ENCODE measurements at regions not wholly inside any gene's neighbourhood (a gene's known extent, or its start where the extent isn't known, plus 50 kb on each side); places are given as distances from the start of the nearest gene placed in this dataset.

DNA sequence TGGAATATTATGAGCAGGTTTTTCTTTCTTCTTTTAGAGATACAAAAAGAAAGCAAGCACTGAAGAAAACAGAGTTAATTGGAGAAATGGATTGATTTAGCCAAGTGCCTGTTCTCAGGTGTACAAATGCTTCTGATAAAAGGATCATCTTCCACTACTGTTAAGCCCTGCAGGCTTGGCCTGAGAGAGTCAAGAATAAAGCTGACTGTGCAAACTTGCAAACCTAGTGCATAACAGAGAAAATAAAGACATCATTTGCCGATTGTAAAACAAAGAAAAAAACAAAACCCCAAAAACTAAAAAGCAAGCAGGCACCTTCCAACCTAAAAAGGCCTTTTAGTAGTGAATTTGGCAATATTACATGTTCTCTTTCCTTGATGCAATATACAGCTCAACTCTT lies 78.0 kb upstream of the CCDC80 start:
- Histone ChIP-seq H3K9me3 (ENCODE audit: control insufficient read depth, insufficient read depth, low read length) (no peaks in the 10 kb centered on the region), H3K27ac (ENCODE audit: insufficient read depth, low read length) (no peak overlapping the region), H3K4ac (ENCODE audit: low read depth, low read length) (no peak overlapping the region), H2BK15ac (ENCODE audit: low read depth, low read length) (no peak overlapping the region), H4K5ac (ENCODE audit: low read depth, low read length) (no peak overlapping the region), H3K14ac (replicated peaks; ENCODE audit: low read depth, low read length) (no peak overlapping the region), H3K27me3 (ENCODE audit: control insufficient read depth, insufficient read depth, low read length) (no peaks in the 10 kb centered on the region), H3K79me1 (ENCODE audit: low read depth in 1 of 2, low read length in 2 of 2) (no peaks in the 10 kb centered on the region), H2BK120ac (ENCODE audit: low read depth, low read length) (no peak overlapping the region), H2AK9ac (replicated peaks; ENCODE audit: low read depth, low read length, poor library complexity) (no peak overlapping the region), H3K9ac (ENCODE audit: low read depth, low read length) (no peak overlapping the region), H3K18ac (ENCODE audit: low read depth, low read length) (no peak overlapping the region), H3K4me3 (ENCODE audit: insufficient read depth, low read depth, low read length) (no peak overlapping the region), H3K4me2 (ENCODE audit: low read depth, low read length) (no peak overlapping the region), H3K9me1 (ENCODE audit: insufficient read depth, low read length) (no peaks in the 10 kb centered on the region), H2AFZ (replicated peaks; ENCODE audit: low read length, poor library complexity) (no peak overlapping the region), H2BK5ac (ENCODE audit: low read depth, low read length, poor library complexity, severe bottlenecking) (no peak overlapping the region), H4K91ac (ENCODE audit: insufficient read depth, low read depth, low read length) (no peak overlapping the region), H3K23ac (ENCODE audit: low read depth, low read length) (no peak overlapping the region), H4K8ac (ENCODE audit: low read depth in 2 of 2, low read length in 2 of 2) (no peak overlapping the region), H2AK5ac (ENCODE audit: low read depth, low read length) (no peak overlapping the region), H2BK20ac (ENCODE audit: low read depth, low read length) (no peak overlapping the region), H3K4me1 (ENCODE audit: control insufficient read depth, insufficient read depth, low read length) (no peaks in the 10 kb centered on the region), H3K56ac (ENCODE audit: extremely low read depth, insufficient read depth, low read length) (no peak overlapping the region), H4K20me1 (ENCODE audit: insufficient read depth, low read length) (no peaks in the 10 kb centered on the region), H3K36me3 (ENCODE audit: control insufficient read depth, insufficient read depth, low read length) (no peaks in the 10 kb centered on the region)
- no peak for DNase-seq
- BruUV-seq (replicated peaks), result no TSS peak
- intact Hi-C loops (cut with micrococcal nuclease), result no loop called here
- POLR2A ChIA-PET (ENCODE audit: unreplicated experiment), result no interaction called here
- dilution Hi-C loops (cut with HindIII; ENCODE audit: low sequenced_read_pairs, unreplicated experiment), result no loop called here
- in situ Hi-C loops (cut with MboI; ENCODE audit: low sequenced_read_pairs), result no loop called here
- no peak for ATAC-seq (ENCODE audit: low read depth)
- TF ChIP-seq CEBPB (IDR thresholded peaks at IDR 0.05; ENCODE audit: low read depth, low read length) (no peak), MAFK (IDR thresholded peaks at IDR 0.05; ENCODE audit: low read depth, low read length) (peak; percentile 87), NFE2L2 (IDR thresholded peaks at IDR 0.05; ENCODE audit: low read depth, low read length) (no peak)
- CTCF ChIA-PET, result interaction anchor here (1.0 to 1.3 kb wide), 2 partner anchors 16 to 30 kb away, joined by 3 to 4 read pairs; no protein-coding TSS in a partner anchor
- WGBS, 2 experiments (ENCODE audit: extremely low coverage in 2 of 2, insufficient read length in 1 of 2), result no CpG with 5 or more reads among the region's 1 CpG

All from IMR-90 (cell line).